Thoracic aorta (tissue), 2 donors: ENCODE measurements at regions not wholly inside any gene's neighbourhood (a gene's known extent, or its start where the extent isn't known, plus 50 kb on each side); places are given as distances from the start of the nearest gene placed in this dataset.

ENCODE experiments used
- ATAC-seq: fragments of 150-250 bp; one replicate; pipeline ENCODE4 v1.8.0; 2017; ENCODE audit warnings: low read depth; ENCODE audit not compliant: insufficient number of reproducible peaks, low FRiP score
- DNase-seq: peaks from one replicate; pipeline ENCODE4 v3.0.0-alpha.2; 2020; ENCODE audit warnings: low spot score
- H3K27ac ChIP-seq, 2 donors: fragments of 200-600 bp; sonication (generic); 1 replicate in 1 of 2; 2 replicates in 1 of 2; pipeline ENCODE4 v1.5.1; 2016; ENCODE audit warnings: mild to moderate bottlenecking in 2 of 2, moderate library complexity in 2 of 2
- H3K27me3 ChIP-seq: fragments of 200-600 bp; sonication (generic); replicated peaks from 2 replicates; pipeline ENCODE4 v1.6.0; 2016; ENCODE audit warnings: mild to moderate bottlenecking; ENCODE audit not compliant: insufficient read depth
- H3K36me3 ChIP-seq: fragments of 200-600 bp; sonication (generic); one replicate; pipeline ENCODE4 v1.5.1; 2016
- H3K4me1 ChIP-seq, 2 donors: fragments of 200-600 bp; sonication (generic); 1 replicate in 1 of 2; 2 replicates in 1 of 2; pipeline versions ENCODE4 v1.5.1 to v1.6.0; 2016; ENCODE audit warnings: low read depth in 2 of 2, mild to moderate bottlenecking in 1 of 2; ENCODE audit not compliant: control insufficient read depth in 1 of 2
- H3K4me3 ChIP-seq: fragments of 200-600 bp; sonication (generic); 2 replicates; pipeline ENCODE4 v1.5.1; 2016; ENCODE audit warnings: mild to moderate bottlenecking
- H3K9me3 ChIP-seq: fragments of 200-600 bp; sonication (generic); 2 replicates; pipeline ENCODE4 v1.5.1; 2016
- CTCF ChIP-seq: fragments of 200-600 bp; sonication (generic); IDR thresholded peaks from one replicate; pipeline ENCODE4 v1.5.1; 2019; ENCODE audit warnings: antibody characterized with exemption

GRCh38 chr3:146883288-146883687 lies 278.1 kb upstream of the PLSCR5 start:
- DNase-seq (no peak), ATAC-seq (no peak)
- H3K4me3 ChIP-seq: no peak overlapping the region
- no peaks in the 10 kb centered on the region for H3K27me3 ChIP-seq
- no peaks in the 10 kb centered on the region for H3K9me3 ChIP-seq
- H3K36me3 ChIP-seq: no peaks in the 10 kb centered on the region
- TF ChIP-seq CTCF: no peak
- H3K4me1 ChIP-seq: no peaks in the 10 kb centered on the region
- no peak overlapping the region for H3K27ac ChIP-seq

- H3K9me3 ChIP-seq: no peaks in the 10 kb centered on the region
- no peak for TF ChIP-seq CTCF
- no peaks in the 10 kb centered on the region for H3K4me1 ChIP-seq
- DNase-seq: no peak
- no peaks in the 10 kb centered on the region for H3K36me3 ChIP-seq
- no peak overlapping the region for H3K4me3 ChIP-seq
- H3K27me3 ChIP-seq: no peaks in the 10 kb centered on the region
- ATAC-seq: no peak
- H3K27ac ChIP-seq: no peak overlapping the region
Observed at GRCh38 chr3:146881966-146882760, 277.0 kb upstream of the PLSCR5 start.

- H3K27me3 ChIP-seq: no peaks in the 10 kb centered on the region
- ATAC-seq (no peak), DNase-seq (no peak)
- H3K27ac ChIP-seq: no peak overlapping the region
- no peaks in the 10 kb centered on the region for H3K9me3 ChIP-seq
- H3K4me1 ChIP-seq: no peaks in the 10 kb centered on the region
- TF ChIP-seq CTCF: no peak
- no peak overlapping the region for H3K4me3 ChIP-seq
- H3K36me3 ChIP-seq: no peaks in the 10 kb centered on the region
Observed at GRCh38 chr3:146881356-146881755, 276.2 kb upstream of the PLSCR5 start.

GRCh38 chr3:146873748-146874147 lies 268.6 kb upstream of the PLSCR5 start:
- DNase-seq (no peak), ATAC-seq (no peak)
- Histone ChIP-seq H3K4me1 (no peaks in the 10 kb centered on the region), H3K27ac (no peak overlapping the region), H3K4me3 (no peak overlapping the region), H3K27me3 (no peaks in the 10 kb centered on the region), H3K36me3 (no peaks in the 10 kb centered on the region), H3K9me3 (peaks cover 10% of the 10 kb centered on the region)
- no peak for TF ChIP-seq CTCF

- Histone ChIP-seq H3K27me3 (no peaks in the 10 kb centered on the region), H3K9me3 (no peaks in the 10 kb centered on the region), H3K36me3 (no peaks in the 10 kb centered on the region), H3K27ac (no peak overlapping the region), H3K4me1 (no peaks in the 10 kb centered on the region), H3K4me3 (no peak overlapping the region)
- no peak for TF ChIP-seq CTCF
- DNase-seq (no peak), ATAC-seq (no peak)
Observed at GRCh38 chr3:146865175-146865755, 260.1 kb upstream of the PLSCR5 start.
